ENCODE measurements at regions not wholly inside any gene's neighbourhood (a gene's known extent, or its start where the extent isn't known, plus 50 kb on each side); places are given as distances from the start of the nearest gene placed in this dataset.
A peak's percentile ranks its signal among the peaks of the same experiment; 100 is the strongest.

DNA sequence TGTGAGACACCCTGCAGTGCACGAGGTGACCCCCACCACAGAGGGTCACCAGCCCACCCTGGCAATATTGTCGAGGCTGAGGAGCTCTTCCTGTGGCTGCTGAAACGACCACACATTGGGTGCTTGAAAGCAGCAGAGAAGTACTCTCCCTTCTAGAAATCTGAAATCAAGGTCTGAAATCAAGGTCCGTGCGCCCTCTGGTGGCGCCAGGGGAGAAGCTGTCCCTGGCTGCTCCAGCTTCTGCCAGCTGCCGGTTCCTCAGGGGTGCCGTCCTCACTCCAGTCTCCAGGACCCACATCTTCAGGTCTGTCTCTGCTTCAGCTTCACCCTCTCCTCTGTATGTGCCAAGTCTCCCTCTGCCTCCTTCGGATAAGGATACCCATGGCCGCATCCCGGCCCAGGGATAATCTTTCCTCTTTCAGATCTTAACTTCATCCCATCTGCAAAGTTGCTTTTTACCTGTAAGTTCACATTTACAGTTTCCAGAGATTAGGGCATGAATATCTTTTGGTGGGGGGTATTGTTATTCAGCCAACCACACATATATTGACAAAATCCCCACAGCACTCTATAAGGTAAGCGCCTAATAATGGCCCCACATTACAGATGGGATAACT lies 108.3 kb upstream of the PHACTR3 start:
- DNase-seq (ENCODE audit: low spot score), result peak; percentile 64

DNA sequence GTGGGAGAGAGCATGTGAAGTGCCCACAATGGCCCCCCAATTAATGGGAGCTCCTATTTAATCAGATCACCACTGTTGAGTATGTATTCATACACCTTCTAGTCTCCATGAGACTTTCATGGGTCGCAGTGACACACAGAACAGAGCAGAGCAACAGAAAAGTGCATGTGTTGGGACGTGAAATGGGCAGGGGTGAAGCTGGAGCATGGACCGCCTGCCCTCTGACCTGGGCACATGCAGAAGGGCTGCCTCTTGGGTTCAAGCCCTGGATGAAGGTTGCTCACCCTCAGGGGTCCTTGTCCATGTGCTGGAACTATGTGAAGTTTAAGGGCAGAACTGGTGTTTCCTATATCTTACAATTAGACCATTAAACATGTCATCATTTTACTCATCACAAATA lies 106.0 kb upstream of the PHACTR3 start:
- no peak for DNase-seq (ENCODE audit: low spot score)

GRCh38 chr20:59499863-59500262 lies 104.5 kb upstream of the PHACTR3 start:
- DNase-seq (ENCODE audit: low spot score), result no peak

DNA sequence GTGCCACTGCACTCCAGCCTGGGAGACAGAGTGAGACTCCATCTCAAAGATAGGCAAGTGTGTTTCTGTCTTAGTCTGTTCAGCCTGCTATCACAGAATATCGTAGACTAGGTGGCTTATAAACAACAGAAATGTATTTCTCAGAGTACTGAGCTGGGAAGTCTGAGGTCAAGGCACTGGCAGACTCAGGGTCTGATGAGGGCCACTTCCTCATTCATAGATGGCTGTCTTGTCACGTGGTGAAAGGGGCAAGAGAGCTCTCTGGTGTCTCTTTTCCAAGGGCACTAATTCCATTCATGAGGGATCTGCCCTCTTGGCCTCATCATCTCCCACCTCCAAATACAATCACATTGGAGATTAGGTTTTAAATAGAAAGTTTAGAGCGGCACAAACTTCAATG lies 95.6 kb upstream of the PHACTR3 start:
- no peak for DNase-seq (ENCODE audit: low spot score)

DNA sequence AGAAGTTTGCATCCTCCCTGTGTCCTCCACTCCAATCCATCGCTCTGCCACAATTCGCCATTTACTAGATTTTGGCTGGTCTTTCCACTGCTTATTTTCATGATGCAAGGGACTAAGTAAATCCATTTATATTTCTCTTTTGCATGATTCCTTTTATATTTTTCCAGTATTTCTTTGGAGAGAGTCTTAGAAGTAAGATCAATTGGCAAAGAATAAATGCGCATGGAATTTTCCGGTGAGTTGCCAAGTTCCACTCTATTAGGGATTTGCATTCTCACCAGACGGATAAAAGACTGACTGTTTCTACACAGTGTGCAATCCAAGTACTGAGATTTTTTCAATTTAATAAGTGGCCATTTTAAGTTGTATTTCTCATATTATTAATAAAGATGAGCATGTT lies 91.7 kb upstream of the PHACTR3 start:
- no peak for DNase-seq (ENCODE audit: low spot score)

- no peak for DNase-seq (ENCODE audit: low spot score)
Measured at GRCh38 chr20:59514554-59514953, 89.8 kb upstream of the PHACTR3 start.

- DNase-seq (ENCODE audit: low spot score), result peak; percentile 64
Measured at GRCh38 chr20:59515013-59515905, 89.1 kb upstream of the PHACTR3 start.

DNA sequence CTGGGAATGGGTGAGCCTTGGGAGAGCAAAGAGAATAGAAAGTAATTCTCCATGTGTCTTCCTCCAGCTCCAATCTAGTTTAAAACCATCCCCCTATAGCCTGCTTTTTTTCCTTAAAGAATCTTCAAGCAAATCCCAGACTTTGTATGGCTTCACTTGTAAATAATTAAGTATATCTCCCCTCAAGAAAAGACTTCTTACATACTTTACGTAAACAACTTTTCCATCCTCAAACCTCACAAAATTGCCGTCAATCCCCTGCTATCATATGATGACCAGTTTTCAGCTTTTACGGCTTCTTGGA lies 88.5 kb upstream of the PHACTR3 start:
- no peak for DNase-seq (ENCODE audit: low spot score)

GRCh38 chr20:59518881-59519706 lies 85.2 kb upstream of the PHACTR3 start:
- DNase-seq (ENCODE audit: low spot score), result peak; percentile 63

DNA sequence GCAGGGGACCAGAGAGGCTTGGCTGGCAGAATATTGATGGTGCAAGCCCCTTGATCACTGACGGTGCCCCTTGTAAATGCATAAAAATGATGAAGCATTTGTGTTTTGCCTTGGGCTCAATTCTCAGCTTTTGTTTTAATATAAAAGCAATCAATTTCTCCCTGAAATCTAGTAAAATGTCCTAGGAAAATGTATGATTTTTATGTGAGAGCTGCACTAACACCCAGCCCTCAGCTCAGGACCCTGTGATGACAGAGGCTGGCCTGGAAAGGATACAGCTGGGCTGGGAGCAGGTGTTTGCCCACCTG lies 84.7 kb upstream of the PHACTR3 start:
- DNase-seq (ENCODE audit: low spot score), result no peak

DNA sequence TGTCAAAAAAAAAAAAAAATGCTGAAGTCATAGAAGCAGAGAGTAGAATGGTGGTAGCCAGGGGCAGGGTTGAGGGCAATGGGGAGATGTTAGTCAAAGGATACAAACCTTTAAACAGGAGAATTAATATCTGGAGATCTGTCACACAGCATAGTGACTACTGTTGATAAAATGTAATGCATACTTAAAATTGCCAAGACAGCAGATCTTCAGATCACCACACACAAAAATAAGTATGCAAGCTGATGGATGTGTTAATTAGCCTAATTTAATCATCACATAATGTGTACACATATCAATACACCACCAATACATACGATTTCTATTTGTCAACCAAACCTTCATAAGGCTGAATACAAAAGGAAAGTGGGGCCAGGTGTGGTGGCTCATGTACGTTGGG lies 83.5 kb upstream of the PHACTR3 start:
- DNase-seq (ENCODE audit: low spot score), result no peak

DNA sequence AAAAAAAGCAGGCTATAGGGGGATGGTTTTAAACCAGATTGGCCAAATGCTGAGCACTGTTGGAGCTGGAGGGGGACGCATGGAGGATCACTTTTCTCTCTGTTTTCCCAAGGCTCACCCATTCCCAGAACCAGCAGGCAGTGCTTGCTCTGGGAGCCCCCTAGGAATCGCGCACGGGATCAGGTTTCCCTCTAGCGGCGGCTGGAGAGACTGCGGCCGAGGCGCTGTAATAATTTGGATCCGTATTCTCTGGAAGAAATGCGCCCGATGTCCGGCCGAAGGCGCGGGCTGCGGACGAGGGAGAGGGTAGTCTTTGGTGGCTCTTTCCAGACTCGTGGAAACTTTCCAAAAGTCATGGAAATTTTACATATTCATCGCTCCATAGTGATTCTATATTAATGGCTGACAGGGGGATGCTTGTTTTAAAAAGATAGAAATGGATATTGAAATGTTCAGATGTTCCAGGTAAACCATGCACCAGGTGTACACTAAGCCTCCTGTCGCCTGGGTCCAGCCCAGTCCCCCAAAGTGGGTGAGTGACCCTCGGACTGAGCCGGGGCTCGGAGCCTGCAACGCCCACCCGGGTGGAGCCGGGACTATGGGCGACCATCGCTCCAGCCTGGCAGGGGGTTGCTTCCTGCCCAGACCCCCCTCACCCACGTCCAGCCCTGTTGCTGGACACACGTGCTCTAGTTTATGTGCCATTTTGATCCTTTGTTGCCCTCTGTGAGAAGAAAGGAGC lies 78.7 kb upstream of the PHACTR3 start:
- DNase-seq (ENCODE audit: low spot score), result peak; percentile 47

DNA sequence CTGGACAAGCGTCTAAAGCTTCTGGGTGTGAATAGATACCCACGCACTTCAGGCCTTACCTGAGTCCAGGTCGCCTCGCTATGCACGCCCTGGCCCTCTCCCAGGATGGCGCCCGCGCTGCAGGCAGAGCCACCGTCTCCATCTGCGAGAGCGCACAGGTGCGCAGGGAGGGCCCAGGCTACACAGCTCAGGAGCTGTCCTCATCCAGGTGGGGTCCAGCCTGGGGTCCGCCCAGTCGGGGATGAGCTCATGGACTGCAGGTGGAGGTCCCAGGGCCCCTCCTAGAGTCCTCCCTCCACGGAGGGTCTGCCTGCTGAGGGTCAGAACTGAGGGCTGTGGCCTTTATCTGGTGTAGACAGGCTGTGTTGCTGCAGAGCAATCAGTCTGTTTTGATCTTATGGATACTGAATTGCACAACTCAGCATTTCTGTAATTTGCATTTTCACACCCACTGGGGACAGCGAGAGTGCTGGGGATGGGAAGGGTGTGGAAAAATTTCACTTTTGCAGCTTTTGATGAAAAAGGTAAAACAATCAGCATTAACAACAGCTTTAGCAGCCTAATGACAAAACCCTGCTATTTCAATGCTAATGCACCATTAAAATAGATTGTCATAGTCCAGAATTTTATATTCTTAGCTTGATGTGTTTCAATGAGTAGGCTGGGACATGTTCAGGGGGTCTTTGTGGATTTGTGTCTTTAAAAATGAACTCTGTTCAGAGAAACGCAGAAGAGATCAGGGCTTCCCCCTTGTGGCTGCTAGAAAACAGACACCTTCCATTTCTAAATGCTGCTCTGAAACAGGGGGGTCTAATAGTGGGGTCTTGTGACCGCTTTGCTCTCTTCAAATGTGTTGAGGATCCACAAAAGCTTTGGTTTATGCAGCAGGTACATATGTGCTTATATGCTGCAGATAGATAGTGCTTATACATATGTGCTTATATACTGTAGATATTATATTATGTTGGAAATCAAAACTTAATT lies 77.8 kb upstream of the PHACTR3 start:
- DNase-seq (ENCODE audit: low spot score), result no peak

DNA sequence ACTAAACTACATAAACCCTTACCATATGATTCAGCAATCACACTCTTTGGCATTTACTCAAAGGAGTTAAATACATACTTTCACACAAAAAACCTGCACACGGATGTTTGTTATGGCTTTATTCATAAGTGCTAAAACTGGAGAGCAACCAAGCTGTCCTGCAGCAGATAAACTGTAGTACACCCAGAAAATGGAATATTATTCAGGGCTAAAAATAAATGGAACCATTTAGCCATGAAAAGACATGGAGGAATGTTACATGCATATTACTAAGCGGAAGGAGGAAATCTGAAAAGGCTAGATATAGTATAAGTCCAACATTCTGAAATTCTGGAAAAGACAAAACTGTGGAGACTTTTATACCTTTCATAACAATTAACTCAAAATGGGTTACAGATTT lies 73.6 kb upstream of the PHACTR3 start:
- no peak for DNase-seq (ENCODE audit: low spot score)

GRCh38 chr20:59537991-59538390 lies 66.3 kb upstream of the PHACTR3 start:
- DNase-seq (ENCODE audit: low spot score), result no peak

GRCh38 chr20:59547596-59547995 lies 56.7 kb upstream of the PHACTR3 start:
- DNase-seq (ENCODE audit: low spot score), result no peak
